Liver (tissue), 8 donors: ENCODE measurements at regions not wholly inside any gene's neighbourhood (a gene's known extent, or its start where the extent isn't known, plus 50 kb on each side); places are given as distances from the start of the nearest gene placed in this dataset.

ENCODE experiments used
- DNase-seq: peaks from one replicate; pipeline ENCODE4 v3.0.0-alpha.2; 2017; ENCODE audit warnings: low spot score
- H3K27ac ChIP-seq, 2 donors: one replicate each; pipeline ENCODE4 v1.7.0; 2013; ENCODE audit warnings: inconsistent platforms in 2 of 2, low read length in 2 of 2, control low read depth in 1 of 2, low read depth in 1 of 2, mild to moderate bottlenecking in 1 of 2
- H3K27me3 ChIP-seq, 4 donors: one replicate each; pipeline versions ENCODE4 v1.6.1 to v1.7.0; 2013; ENCODE audit warnings: low read length in 3 of 4, inconsistent platforms in 1 of 4, mild to moderate bottlenecking in 1 of 4, moderate library complexity in 1 of 4; ENCODE audit not compliant: control insufficient read depth in 4 of 4, insufficient read depth in 4 of 4
- H3K36me3 ChIP-seq, 4 donors: one replicate each; pipeline versions ENCODE4 v1.6.1 to v1.7.0; 2013; ENCODE audit warnings: low read length in 3 of 4, mild to moderate bottlenecking in 3 of 4, low read depth in 1 of 4, moderate library complexity in 1 of 4; ENCODE audit not compliant: control insufficient read depth in 4 of 4, insufficient read depth in 3 of 4
- H3K4me1 ChIP-seq, 4 donors: one replicate each; pipeline versions ENCODE4 v1.6.1 to v1.7.0; 2013; ENCODE audit warnings: low read length in 3 of 4, mild to moderate bottlenecking in 3 of 4, moderate library complexity in 1 of 4; ENCODE audit not compliant: control insufficient read depth in 4 of 4, insufficient read depth in 4 of 4
- H3K4me3 ChIP-seq, 3 donors: one replicate each; pipeline versions ENCODE4 v1.6.1 to v1.7.0; 2013; ENCODE audit warnings: low read length in 3 of 3, control low read depth in 1 of 3, low read depth in 1 of 3, mild to moderate bottlenecking in 1 of 3
- H3K9ac ChIP-seq, 2 donors: one replicate each; pipeline ENCODE4 v1.7.0; 2013; ENCODE audit warnings: low read length in 2 of 2, mild to moderate bottlenecking in 2 of 2, moderate library complexity in 2 of 2, control low read depth in 1 of 2, low read depth in 1 of 2
- H3K9me3 ChIP-seq, 4 donors: one replicate each; pipeline versions ENCODE4 v1.6.1 to v1.7.0; 2013; ENCODE audit warnings: low read length in 3 of 4; ENCODE audit not compliant: control insufficient read depth in 4 of 4
- ATF3 ChIP-seq: IDR thresholded peaks from 2 replicates; pipeline ENCODE4 v1.6.1; 2016; ENCODE audit warnings: antibody characterized with exemption
- CTCF ChIP-seq: fragments of 150-350 bp; IDR thresholded peaks from 2 replicates; pipeline ENCODE4 v1.5.1; 2017; ENCODE audit warnings: improper control_type of control experiment, low read depth, low read length; ENCODE audit not compliant: missing input control
- FOXA1 ChIP-seq: IDR thresholded peaks from 2 replicates; pipeline ENCODE4 v1.6.1; 2016; ENCODE audit warnings: antibody characterized with exemption
- FOXA2 ChIP-seq: IDR thresholded peaks from 2 replicates; pipeline ENCODE4 v1.6.1; 2016; ENCODE audit warnings: antibody characterized with exemption
- GABPA ChIP-seq, 2 donors: IDR thresholded peaks in 1 of 2; conservative IDR thresholded peaks in 1 of 2; 2 replicates each; pipeline ENCODE4 v1.6.1; 2016; ENCODE audit warnings: antibody characterized with exemption in 2 of 2, mild to moderate bottlenecking in 1 of 2, moderate library complexity in 1 of 2
- HNF4A ChIP-seq, 2 donors: conservative IDR thresholded peaks; 2 replicates each; pipeline ENCODE4 v1.6.1; 2016; ENCODE audit warnings: antibody characterized with exemption in 2 of 2, mild to moderate bottlenecking in 2 of 2
- HNF4G ChIP-seq: IDR thresholded peaks from 2 replicates; pipeline ENCODE4 v1.6.1; 2016; ENCODE audit warnings: antibody characterized with exemption
- JUND ChIP-seq, 2 donors: IDR thresholded peaks; 2 replicates each; pipeline ENCODE4 v1.6.1; 2016; ENCODE audit warnings: antibody characterized with exemption in 2 of 2
- RAD21 ChIP-seq, 2 donors: IDR thresholded peaks; 2 replicates each; pipeline ENCODE4 v1.6.1; 2016; ENCODE audit warnings: antibody characterized with exemption in 2 of 2, mild to moderate bottlenecking in 2 of 2
- RXRA ChIP-seq, 2 donors: IDR thresholded peaks; 2 replicates each; pipeline ENCODE4 v1.6.1; 2017 to 2018; ENCODE audit warnings: antibody characterized with exemption in 2 of 2, mild to moderate bottlenecking in 1 of 2
- SP1 ChIP-seq: IDR thresholded peaks from 2 replicates; pipeline ENCODE4 v1.6.1; 2018; ENCODE audit warnings: antibody characterized with exemption, mild to moderate bottlenecking
- TAF1 ChIP-seq: conservative IDR thresholded peaks from 2 replicates; pipeline ENCODE4 v1.6.1; 2016; ENCODE audit warnings: antibody characterized with exemption, mild to moderate bottlenecking
- YY1 ChIP-seq: IDR thresholded peaks from 2 replicates; pipeline ENCODE4 v1.6.1; 2016; ENCODE audit warnings: antibody characterized with exemption, mild to moderate bottlenecking
- WGBS: extraction: QIAGEN DNeasy Blood & Tissue Kit; methylation state at CpG from one replicate; pipeline ENCODE4 v1.1.7; 2013; 5-methylcytosine and 5-hydroxymethylcytosine counted together
- TF ChIP-seq, protein P1 (sequence below): IDR thresholded peaks from 2 replicates; pipeline ENCODE4 v1.6.1; 2016; ENCODE audit warnings: antibody characterized with exemption
- TF ChIP-seq, protein P2 (sequence below): IDR thresholded peaks from 2 replicates; pipeline ENCODE4 v1.6.1; 2016; ENCODE audit warnings: antibody characterized with exemption, mild to moderate bottlenecking
- donor health status: healthy.
- donor health status: healthy.
- donor health status: healthy.
- donor health status: healthy.
- donor health status: healthy.

DNA sequence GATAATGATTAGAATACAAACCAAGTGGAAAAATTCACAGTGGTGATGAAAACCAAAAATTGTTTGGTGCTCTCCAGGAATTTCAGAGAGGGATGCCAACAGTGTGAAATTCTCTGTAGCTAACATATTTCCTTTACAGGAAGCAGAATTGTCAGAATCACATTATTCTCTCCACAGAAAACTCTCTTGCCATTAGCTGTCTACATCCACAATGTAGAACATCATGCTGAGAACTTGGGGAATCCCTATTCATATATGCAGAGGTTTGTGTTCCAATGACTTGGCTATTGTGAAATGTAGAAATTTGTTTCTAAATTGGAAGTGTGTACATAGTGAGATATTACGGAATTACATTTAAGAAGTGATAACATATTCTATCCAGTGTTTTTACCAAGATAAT, 142.0 kb downstream of the PCDH7 start (continued):
- no peak for TF ChIP-seq CTCF

DNA sequence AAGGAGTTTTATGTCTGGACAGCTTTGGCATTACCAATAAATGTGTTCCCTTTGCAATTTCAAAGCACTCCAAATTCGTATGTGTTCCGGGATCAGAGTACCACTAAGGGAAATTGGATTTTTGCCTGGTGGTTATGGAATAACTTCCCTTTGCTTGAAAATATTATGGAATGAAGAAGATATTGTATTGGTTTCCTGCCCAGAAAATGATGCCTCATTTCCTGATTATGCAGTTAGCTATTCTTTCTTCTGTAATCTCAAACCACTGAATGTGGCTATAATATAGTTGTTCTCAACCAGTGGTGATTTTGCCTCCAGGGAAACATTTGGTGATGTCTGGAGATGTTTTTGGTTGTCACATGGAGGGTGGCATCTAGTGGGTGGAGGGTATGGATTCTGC, 142.9 kb downstream of the PCDH7 start:
- no peak for DNase-seq
- Histone ChIP-seq H3K4me1 (no peaks in the 10 kb centered on the region), H3K9ac (no peak overlapping the region), H3K9me3 (no peaks in the 10 kb centered on the region), H3K27me3 (peaks cover 0 to 7% (median 0%) of the 10 kb centered on the region in 4 donors), H3K4me3 (no peak overlapping the region), H3K27ac (no peak overlapping the region), H3K36me3 (no peaks in the 10 kb centered on the region)
- TF ChIP-seq ATF3 (no peak), GABPA (IDR thresholded peaks at IDR 0.05 in 1 of 2, conservative IDR thresholded peaks at IDR 0.05 in 1 of 2) (no peak), RAD21 (IDR thresholded peaks at IDR 0.05) (no peak), HNF4A (conservative IDR thresholded peaks at IDR 0.05) (no peak), HNF4G (no peak), FOXA1 (no peak), FOXA2 (no peak), RXRA (IDR thresholded peaks at IDR 0.05) (no peak)
- TF ChIP-seq, protein P1, sequence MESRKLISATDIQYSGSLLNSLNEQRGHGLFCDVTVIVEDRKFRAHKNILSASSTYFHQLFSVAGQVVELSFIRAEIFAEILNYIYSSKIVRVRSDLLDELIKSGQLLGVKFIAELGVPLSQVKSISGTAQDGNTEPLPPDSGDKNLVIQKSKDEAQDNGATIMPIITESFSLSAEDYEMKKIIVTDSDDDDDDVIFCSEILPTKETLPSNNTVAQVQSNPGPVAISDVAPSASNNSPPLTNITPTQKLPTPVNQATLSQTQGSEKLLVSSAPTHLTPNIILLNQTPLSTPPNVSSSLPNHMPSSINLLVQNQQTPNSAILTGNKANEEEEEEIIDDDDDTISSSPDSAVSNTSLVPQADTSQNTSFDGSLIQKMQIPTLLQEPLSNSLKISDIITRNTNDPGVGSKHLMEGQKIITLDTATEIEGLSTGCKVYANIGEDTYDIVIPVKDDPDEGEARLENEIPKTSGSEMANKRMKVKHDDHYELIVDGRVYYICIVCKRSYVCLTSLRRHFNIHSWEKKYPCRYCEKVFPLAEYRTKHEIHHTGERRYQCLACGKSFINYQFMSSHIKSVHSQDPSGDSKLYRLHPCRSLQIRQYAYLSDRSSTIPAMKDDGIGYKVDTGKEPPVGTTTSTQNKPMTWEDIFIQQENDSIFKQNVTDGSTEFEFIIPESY, result no peak
- 56% methylated on average over 2 of the region's 2 CpGs for WGBS

DNA sequence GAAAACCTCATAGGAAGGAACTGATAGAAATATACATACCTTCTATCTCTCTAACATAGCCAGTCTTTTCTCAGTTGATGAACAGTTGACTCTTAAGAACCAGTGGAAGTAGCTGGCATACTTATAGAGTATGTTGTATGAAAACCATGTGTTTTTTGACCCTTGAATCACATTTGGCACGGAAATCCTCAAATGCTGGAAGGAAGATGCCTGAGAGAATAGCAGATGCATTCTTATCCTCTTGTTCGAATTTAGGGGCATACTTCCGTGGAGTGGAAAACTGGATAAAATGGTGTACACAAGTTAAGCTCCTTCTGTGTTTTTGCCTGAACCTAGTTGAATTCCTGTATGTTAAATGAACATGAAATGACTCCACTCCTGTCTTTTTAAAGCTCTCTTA, 145.5 kb downstream of the PCDH7 start:
- Histone ChIP-seq H3K27ac (no peak overlapping the region), H3K9ac (no peak overlapping the region), H3K36me3 (no peaks in the 10 kb centered on the region), H3K27me3 (peaks cover 0 to 7% (median 0%) of the 10 kb centered on the region in 4 donors), H3K9me3 (no peaks in the 10 kb centered on the region), H3K4me1 (no peaks in the 10 kb centered on the region), H3K4me3 (no peak overlapping the region)
- TF ChIP-seq YY1, result no peak
- TF ChIP-seq SP1, result no peak
- no peak for TF ChIP-seq HNF4G
- no peak for TF ChIP-seq JUND (IDR thresholded peaks at IDR 0.05)
- TF ChIP-seq TAF1, result no peak
- 66% methylated on average over 3 of the region's 3 CpGs for WGBS
- no peak for DNase-seq

DNA sequence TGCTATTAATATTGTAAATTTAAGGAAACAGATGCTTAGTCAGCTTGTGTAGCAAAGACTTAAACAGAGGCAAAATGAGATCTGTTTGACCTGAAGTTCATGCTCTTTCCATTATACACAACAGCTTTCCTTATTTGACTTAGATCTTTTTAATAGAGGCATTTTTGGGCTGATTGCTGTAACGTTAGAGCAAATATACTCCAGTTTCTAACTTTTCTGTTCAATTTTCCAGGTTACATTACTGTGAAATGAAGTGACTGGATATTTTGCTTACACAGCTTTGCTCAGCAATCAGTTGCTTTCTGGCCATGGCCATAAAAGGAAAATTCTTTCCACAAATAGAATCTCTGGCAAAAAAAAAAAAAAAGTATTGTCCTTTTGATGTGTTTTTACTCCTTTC, 146.2 kb downstream of the PCDH7 start:
- Histone ChIP-seq H3K27ac (no peak overlapping the region), H3K4me3 (no peak overlapping the region), H3K27me3 (peaks cover 0 to 7% (median 0%) of the 10 kb centered on the region in 4 donors), H3K9ac (no peak overlapping the region), H3K36me3 (no peaks in the 10 kb centered on the region), H3K9me3 (no peaks in the 10 kb centered on the region), H3K4me1 (no peaks in the 10 kb centered on the region)
- TF ChIP-seq RXRA (IDR thresholded peaks at IDR 0.05), result peak in 1 of 2 donors; percentile 23
- TF ChIP-seq, protein P2, sequence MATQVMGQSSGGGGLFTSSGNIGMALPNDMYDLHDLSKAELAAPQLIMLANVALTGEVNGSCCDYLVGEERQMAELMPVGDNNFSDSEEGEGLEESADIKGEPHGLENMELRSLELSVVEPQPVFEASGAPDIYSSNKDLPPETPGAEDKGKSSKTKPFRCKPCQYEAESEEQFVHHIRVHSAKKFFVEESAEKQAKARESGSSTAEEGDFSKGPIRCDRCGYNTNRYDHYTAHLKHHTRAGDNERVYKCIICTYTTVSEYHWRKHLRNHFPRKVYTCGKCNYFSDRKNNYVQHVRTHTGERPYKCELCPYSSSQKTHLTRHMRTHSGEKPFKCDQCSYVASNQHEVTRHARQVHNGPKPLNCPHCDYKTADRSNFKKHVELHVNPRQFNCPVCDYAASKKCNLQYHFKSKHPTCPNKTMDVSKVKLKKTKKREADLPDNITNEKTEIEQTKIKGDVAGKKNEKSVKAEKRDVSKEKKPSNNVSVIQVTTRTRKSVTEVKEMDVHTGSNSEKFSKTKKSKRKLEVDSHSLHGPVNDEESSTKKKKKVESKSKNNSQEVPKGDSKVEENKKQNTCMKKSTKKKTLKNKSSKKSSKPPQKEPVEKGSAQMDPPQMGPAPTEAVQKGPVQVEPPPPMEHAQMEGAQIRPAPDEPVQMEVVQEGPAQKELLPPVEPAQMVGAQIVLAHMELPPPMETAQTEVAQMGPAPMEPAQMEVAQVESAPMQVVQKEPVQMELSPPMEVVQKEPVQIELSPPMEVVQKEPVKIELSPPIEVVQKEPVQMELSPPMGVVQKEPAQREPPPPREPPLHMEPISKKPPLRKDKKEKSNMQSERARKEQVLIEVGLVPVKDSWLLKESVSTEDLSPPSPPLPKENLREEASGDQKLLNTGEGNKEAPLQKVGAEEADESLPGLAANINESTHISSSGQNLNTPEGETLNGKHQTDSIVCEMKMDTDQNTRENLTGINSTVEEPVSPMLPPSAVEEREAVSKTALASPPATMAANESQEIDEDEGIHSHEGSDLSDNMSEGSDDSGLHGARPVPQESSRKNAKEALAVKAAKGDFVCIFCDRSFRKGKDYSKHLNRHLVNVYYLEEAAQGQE, result no peak
- DNase-seq, result no peak
- WGBS, result 29% methylated on average over 1 of the region's 1 CpG
